ENCODE measurements at regions not wholly inside any gene's neighbourhood (a gene's known extent, or its start where the extent isn't known, plus 50 kb on each side); places are given as distances from the start of the nearest gene placed in this dataset.

DNA sequence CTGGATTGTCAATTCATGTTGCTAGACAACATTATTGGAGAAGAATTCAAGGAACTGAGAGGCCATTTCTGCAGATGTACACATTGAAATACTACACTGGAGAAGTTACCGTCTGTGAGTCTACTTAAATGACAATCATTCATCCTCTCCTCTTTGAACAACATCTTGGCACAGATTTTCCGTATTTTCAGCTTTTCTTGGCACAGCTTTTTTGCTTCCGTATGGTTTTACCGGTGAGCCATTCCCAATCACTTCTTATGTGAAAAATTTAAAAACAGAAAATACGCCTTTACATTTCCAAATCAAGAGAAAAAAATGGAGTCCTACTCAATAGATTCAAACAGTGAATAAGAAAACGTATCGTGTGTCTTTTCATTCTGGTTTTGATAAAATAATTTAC is 1493.7 kb downstream of the AMY1C start:
- TF ChIP-seq, protein P1, sequence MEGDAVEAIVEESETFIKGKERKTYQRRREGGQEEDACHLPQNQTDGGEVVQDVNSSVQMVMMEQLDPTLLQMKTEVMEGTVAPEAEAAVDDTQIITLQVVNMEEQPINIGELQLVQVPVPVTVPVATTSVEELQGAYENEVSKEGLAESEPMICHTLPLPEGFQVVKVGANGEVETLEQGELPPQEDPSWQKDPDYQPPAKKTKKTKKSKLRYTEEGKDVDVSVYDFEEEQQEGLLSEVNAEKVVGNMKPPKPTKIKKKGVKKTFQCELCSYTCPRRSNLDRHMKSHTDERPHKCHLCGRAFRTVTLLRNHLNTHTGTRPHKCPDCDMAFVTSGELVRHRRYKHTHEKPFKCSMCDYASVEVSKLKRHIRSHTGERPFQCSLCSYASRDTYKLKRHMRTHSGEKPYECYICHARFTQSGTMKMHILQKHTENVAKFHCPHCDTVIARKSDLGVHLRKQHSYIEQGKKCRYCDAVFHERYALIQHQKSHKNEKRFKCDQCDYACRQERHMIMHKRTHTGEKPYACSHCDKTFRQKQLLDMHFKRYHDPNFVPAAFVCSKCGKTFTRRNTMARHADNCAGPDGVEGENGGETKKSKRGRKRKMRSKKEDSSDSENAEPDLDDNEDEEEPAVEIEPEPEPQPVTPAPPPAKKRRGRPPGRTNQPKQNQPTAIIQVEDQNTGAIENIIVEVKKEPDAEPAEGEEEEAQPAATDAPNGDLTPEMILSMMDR (IDR thresholded peaks at IDR 0.05; ENCODE audit: low read depth, low read length, missing input control) = no peak
- no peak for TF ChIP-seq GABPA (IDR thresholded peaks at IDR 0.05 in 1 of 2, conservative IDR thresholded peaks at IDR 0.05 in 1 of 2)
- no peak for TF ChIP-seq YY1 (IDR thresholded peaks at IDR 0.05)

Measured in liver (tissue), 3 donors.